ENCODE measurements at regions not wholly inside any gene's neighbourhood (a gene's known extent, or its start where the extent isn't known, plus 50 kb on each side); places are given as distances from the start of the nearest gene placed in this dataset.
"Not testable (repeated sequence)": the region's sequence is repeated elsewhere in the genome, so short reads cannot be mapped to it uniquely, and the experiment has no call there.

GRCh38 chr5:2542026-2542425 lies 209.5 kb downstream of the IRX2 start:
- no peak overlapping the region for H3K27ac ChIP-seq (ENCODE audit: low read depth in 1 of 2, low read length in 1 of 2)
- H3K27me3 ChIP-seq (ENCODE audit: control insufficient read depth in 2 of 2, insufficient read depth in 1 of 2, low read length in 1 of 2), result no peaks in the 10 kb centered on the region
- peaks cover 0 to 9% of the 10 kb centered on the region in 2 donors for H3K9me3 ChIP-seq (ENCODE audit: control insufficient read depth in 2 of 2, insufficient read depth in 1 of 2, low read length in 1 of 2)
- whole genome bisulfite sequencing, result 91% methylated on average over 11 of the region's 11 CpGs
- no peaks in the 10 kb centered on the region for H3K36me3 ChIP-seq (ENCODE audit: control insufficient read depth in 2 of 2, insufficient read depth in 2 of 2, low read length in 1 of 2)
- no peak for DNase-seq (ENCODE audit: low read depth in 6 of 9, low spot score in 9 of 9)
- H3K4me3 ChIP-seq (ENCODE audit: low read length in 2 of 2), result no peak overlapping the region
- no peaks in the 10 kb centered on the region for H3K4me1 ChIP-seq (ENCODE audit: control insufficient read depth in 2 of 2, insufficient read depth in 2 of 2, low read length in 2 of 2)

GRCh38 chr5:2538169-2538568 lies 213.3 kb downstream of the IRX2 start:
- no peak overlapping the region for H3K27ac ChIP-seq (ENCODE audit: low read depth in 1 of 2, low read length in 1 of 2)
- no peak overlapping the region for H3K4me3 ChIP-seq (ENCODE audit: low read length in 2 of 2)
- no peak for DNase-seq (ENCODE audit: low read depth in 6 of 9, low spot score in 9 of 9)
- H3K9me3 ChIP-seq (ENCODE audit: control insufficient read depth in 2 of 2, insufficient read depth in 1 of 2, low read length in 1 of 2), result peaks cover 0 to 13% of the 10 kb centered on the region in 2 donors
- no peaks in the 10 kb centered on the region for H3K4me1 ChIP-seq (ENCODE audit: control insufficient read depth in 2 of 2, insufficient read depth in 2 of 2, low read length in 2 of 2)
- H3K27me3 ChIP-seq (ENCODE audit: control insufficient read depth in 2 of 2, insufficient read depth in 1 of 2, low read length in 1 of 2), result no peaks in the 10 kb centered on the region
- WGBS, result 50% methylated on average over 10 of the region's 10 CpGs
- no peaks in the 10 kb centered on the region for H3K36me3 ChIP-seq (ENCODE audit: control insufficient read depth in 2 of 2, insufficient read depth in 2 of 2, low read length in 1 of 2)

GRCh38 chr5:2537378-2538145 lies 213.9 kb downstream of the IRX2 start:
- no peak overlapping the region for H3K27ac ChIP-seq (ENCODE audit: low read depth in 1 of 2, low read length in 1 of 2)
- H3K4me3 ChIP-seq (ENCODE audit: low read length in 2 of 2), result no peak overlapping the region
- no peak for DNase-seq (ENCODE audit: low read depth in 6 of 9, low spot score in 9 of 9)
- no peaks in the 10 kb centered on the region for H3K36me3 ChIP-seq (ENCODE audit: control insufficient read depth in 2 of 2, insufficient read depth in 2 of 2, low read length in 1 of 2)
- no peaks in the 10 kb centered on the region for H3K4me1 ChIP-seq (ENCODE audit: control insufficient read depth in 2 of 2, insufficient read depth in 2 of 2, low read length in 2 of 2)
- WGBS, result 58% methylated on average over 27 of the region's 27 CpGs
- H3K9me3 ChIP-seq (ENCODE audit: control insufficient read depth in 2 of 2, insufficient read depth in 1 of 2, low read length in 1 of 2), result peaks cover 0 to 8% of the 10 kb centered on the region in 2 donors
- no peaks in the 10 kb centered on the region for H3K27me3 ChIP-seq (ENCODE audit: control insufficient read depth in 2 of 2, insufficient read depth in 1 of 2, low read length in 1 of 2)

- H3K9me3 ChIP-seq (ENCODE audit: control insufficient read depth in 2 of 2, insufficient read depth in 1 of 2, low read length in 1 of 2), result peaks cover 0 to 4% of the 10 kb centered on the region in 2 donors
- no peak for DNase-seq (ENCODE audit: low read depth in 6 of 9, low spot score in 9 of 9)
- H3K27ac ChIP-seq (ENCODE audit: low read depth in 1 of 2, low read length in 1 of 2), result no peak overlapping the region
- H3K4me3 ChIP-seq (ENCODE audit: low read length in 2 of 2), result no peak overlapping the region
- no peaks in the 10 kb centered on the region for H3K36me3 ChIP-seq (ENCODE audit: control insufficient read depth in 2 of 2, insufficient read depth in 2 of 2, low read length in 1 of 2)
- 84% methylated on average over 19 of the region's 19 CpGs for WGBS
- H3K27me3 ChIP-seq (ENCODE audit: control insufficient read depth in 2 of 2, insufficient read depth in 1 of 2, low read length in 1 of 2), result no peaks in the 10 kb centered on the region
- H3K4me1 ChIP-seq (ENCODE audit: control insufficient read depth in 2 of 2, insufficient read depth in 2 of 2, low read length in 2 of 2), result no peaks in the 10 kb centered on the region
These were observed 214.7 kb downstream of the IRX2 start for GRCh38 chr5:2536632-2537377.

- Histone ChIP-seq H3K27ac (ENCODE audit: low read depth in 1 of 2, low read length in 1 of 2) (no peak overlapping the region), H3K4me3 (ENCODE audit: low read length in 2 of 2) (no peak overlapping the region), H3K36me3 (ENCODE audit: control insufficient read depth in 2 of 2, insufficient read depth in 2 of 2, low read length in 1 of 2) (no peaks in the 10 kb centered on the region), H3K4me1 (ENCODE audit: control insufficient read depth in 2 of 2, insufficient read depth in 2 of 2, low read length in 2 of 2) (no peaks in the 10 kb centered on the region), H3K9me3 (ENCODE audit: control insufficient read depth in 2 of 2, insufficient read depth in 1 of 2, low read length in 1 of 2) (peaks cover 0 to 4% of the 10 kb centered on the region in 2 donors), H3K27me3 (ENCODE audit: control insufficient read depth in 2 of 2, insufficient read depth in 1 of 2, low read length in 1 of 2) (no peaks in the 10 kb centered on the region)
- no peak for DNase-seq (ENCODE audit: low read depth in 6 of 9, low spot score in 9 of 9)
- 77% methylated on average over 3 of the region's 3 CpGs for WGBS
These were observed 216.5 kb downstream of the IRX2 start for GRCh38 chr5:2534970-2535369.

- H3K4me3 ChIP-seq (ENCODE audit: low read length in 2 of 2), result no peak overlapping the region
- DNase-seq (ENCODE audit: low read depth in 6 of 9, low spot score in 9 of 9), result no peak
- H3K27me3 ChIP-seq (ENCODE audit: control insufficient read depth in 2 of 2, insufficient read depth in 1 of 2, low read length in 1 of 2), result no peaks in the 10 kb centered on the region
- peaks cover 0 to 4% of the 10 kb centered on the region in 2 donors for H3K9me3 ChIP-seq (ENCODE audit: control insufficient read depth in 2 of 2, insufficient read depth in 1 of 2, low read length in 1 of 2)
- 93% methylated on average over 3 of the region's 3 CpGs for WGBS
- no peak overlapping the region for H3K27ac ChIP-seq (ENCODE audit: low read depth in 1 of 2, low read length in 1 of 2)
- no peaks in the 10 kb centered on the region for H3K36me3 ChIP-seq (ENCODE audit: control insufficient read depth in 2 of 2, insufficient read depth in 2 of 2, low read length in 1 of 2)
- H3K4me1 ChIP-seq (ENCODE audit: control insufficient read depth in 2 of 2, insufficient read depth in 2 of 2, low read length in 2 of 2), result no peaks in the 10 kb centered on the region
These were observed 217.2 kb downstream of the IRX2 start for GRCh38 chr5:2534251-2534650.

GRCh38 chr5:2533848-2534247 lies 217.6 kb downstream of the IRX2 start:
- WGBS, result 96% methylated on average over 2 of the region's 2 CpGs
- not testable (repeated sequence) for H3K4me3 ChIP-seq (ENCODE audit: low read length in 2 of 2); H3K27ac ChIP-seq (ENCODE audit: low read depth in 1 of 2, low read length in 1 of 2)

GRCh38 chr5:2532809-2533208 lies 218.7 kb downstream of the IRX2 start:
- no peaks in the 10 kb centered on the region for H3K4me1 ChIP-seq (ENCODE audit: control insufficient read depth in 2 of 2, insufficient read depth in 2 of 2, low read length in 2 of 2)
- no peak overlapping the region for H3K4me3 ChIP-seq (ENCODE audit: low read length in 2 of 2)
- H3K36me3 ChIP-seq (ENCODE audit: control insufficient read depth in 2 of 2, insufficient read depth in 2 of 2, low read length in 1 of 2), result no peaks in the 10 kb centered on the region
- H3K27ac ChIP-seq (ENCODE audit: low read depth in 1 of 2, low read length in 1 of 2), result no peak overlapping the region
- H3K27me3 ChIP-seq (ENCODE audit: control insufficient read depth in 2 of 2, insufficient read depth in 1 of 2, low read length in 1 of 2), result no peaks in the 10 kb centered on the region
- no peak for DNase-seq (ENCODE audit: low read depth in 6 of 9, low spot score in 9 of 9)
- WGBS, result 77% methylated on average over 5 of the region's 5 CpGs
- H3K9me3 ChIP-seq (ENCODE audit: control insufficient read depth in 2 of 2, insufficient read depth in 1 of 2, low read length in 1 of 2), result peaks cover 0 to 4% of the 10 kb centered on the region in 2 donors

More at GRCh38 chr5:2533848-2534247, 217.6 kb downstream of the IRX2 start:
- not testable (repeated sequence) for DNase-seq (ENCODE audit: low read depth in 6 of 9, low spot score in 9 of 9); H3K27me3 ChIP-seq (ENCODE audit: control insufficient read depth in 2 of 2, insufficient read depth in 1 of 2, low read length in 1 of 2); H3K4me1 ChIP-seq (ENCODE audit: control insufficient read depth in 2 of 2, insufficient read depth in 2 of 2, low read length in 2 of 2); H3K36me3 ChIP-seq (ENCODE audit: control insufficient read depth in 2 of 2, insufficient read depth in 2 of 2, low read length in 1 of 2); H3K9me3 ChIP-seq (ENCODE audit: control insufficient read depth in 2 of 2, insufficient read depth in 1 of 2, low read length in 1 of 2)

GRCh38 chr5:2531318-2531717 lies 220.2 kb downstream of the IRX2 start:
- no peak for DNase-seq (ENCODE audit: low read depth in 6 of 9, low spot score in 9 of 9)
- H3K27me3 ChIP-seq (ENCODE audit: control insufficient read depth in 2 of 2, insufficient read depth in 1 of 2, low read length in 1 of 2), result no peaks in the 10 kb centered on the region
- WGBS, result 96% methylated on average over 2 of the region's 2 CpGs
- H3K36me3 ChIP-seq (ENCODE audit: control insufficient read depth in 2 of 2, insufficient read depth in 2 of 2, low read length in 1 of 2), result no peaks in the 10 kb centered on the region
- no peak overlapping the region for H3K27ac ChIP-seq (ENCODE audit: low read depth in 1 of 2, low read length in 1 of 2)
- H3K4me3 ChIP-seq (ENCODE audit: low read length in 2 of 2), result no peak overlapping the region
- peaks cover 0 to 4% of the 10 kb centered on the region in 2 donors for H3K9me3 ChIP-seq (ENCODE audit: control insufficient read depth in 2 of 2, insufficient read depth in 1 of 2, low read length in 1 of 2)
- no peaks in the 10 kb centered on the region for H3K4me1 ChIP-seq (ENCODE audit: control insufficient read depth in 2 of 2, insufficient read depth in 2 of 2, low read length in 2 of 2)

Data from thymus (tissue), 11 donors.